K562 (cell line): ENCODE measurements at regions not wholly inside any gene's neighbourhood (a gene's known extent, or its start where the extent isn't known, plus 50 kb on each side); places are given as distances from the start of the nearest gene placed in this dataset.

Experiments used
- ATAC-seq: fragments of 200-7000 bp; cut with Tn5 transposase; 3 replicates; pipeline ENCODE4 v1.9.1; 2020; ENCODE audit warnings: moderate library complexity
- BruUV-seq: library from RNA; stranded (reverse); fragments of 400-500 nt; replicated peaks from 2 replicates; lab custom pipeline; 2021; lab: Mats Ljungman, UMichigan
- CTCF ChIA-PET: fragments of 300-600 bp; formaldehyde crosslinking; extraction: SDS; loops from one replicate; lab custom pipeline; 2021; ENCODE audit warnings: low intra/inter-chr PET ratio; lab: Yijun Ruan, JAX
- POLR2A ChIA-PET: fragments of 300-600, 350-650 bp; sonication (Branson Sonifier 250); formaldehyde crosslinking; extraction: SDS; loops from one replicate; lab custom pipeline; 2021; ENCODE audit warnings: antibody characterized with exemption, inconsistent platforms; lab: Yijun Ruan, JAX
- DNase-seq, 4 experiments: peaks; one replicate each; pipeline versions ENCODE4 v3.0.0 to v3.0.0-alpha.2; 2011 to 2018; ENCODE audit warnings: low spot score in 3 of 4, mixed read lengths in 3 of 4; ENCODE audit errors: extremely low read depth in 1 of 4
- FAIRE-seq: peaks from 2 replicates; lab custom pipeline; 2011; peaks lifted over from hg19 to GRCh38; lab: Jason Lieb, UNC
- H2AFZ ChIP-seq: 2 replicates; pipeline ENCODE4 v1.6.0; 2011; ENCODE audit warnings: low read depth, low read length, control low read depth, inconsistent platforms
- H3K27ac ChIP-seq: fragments of 200-600 bp; 3 replicates; pipeline ENCODE4 v1.8.0; 2011; ENCODE audit warnings: low read depth, mild to moderate bottlenecking, control low read depth, inconsistent platforms, low read length, moderate library complexity, mixed read lengths; ENCODE audit errors: extremely low read depth
- H3K27me3 ChIP-seq, 2 experiments: fragments of 300-600 bp in 1 of 2; 2 replicates in 1 of 2; 3 replicates in 1 of 2; pipeline versions ENCODE4 v1.6.0 to v1.8.0; 2011; ENCODE audit warnings: inconsistent platforms in 2 of 2, low read length in 2 of 2, mild to moderate bottlenecking in 1 of 2, mixed read lengths in 1 of 2, moderate library complexity in 1 of 2; ENCODE audit not compliant: control insufficient read depth in 2 of 2, insufficient read depth in 2 of 2
- H3K36me3 ChIP-seq: fragments of 300-600 bp; 3 replicates; pipeline ENCODE4 v1.8.0; 2011; ENCODE audit warnings: mild to moderate bottlenecking, low read length, inconsistent platforms; ENCODE audit not compliant: control insufficient read depth, insufficient read depth
- H3K4me1 ChIP-seq, 2 experiments: fragments of 200-600 bp in 1 of 2; replicated peaks in 1 of 2; 2 replicates in 1 of 2; 3 replicates in 1 of 2; pipeline versions ENCODE4 v1.5.1 to v1.8.0; 2011; ENCODE audit warnings: inconsistent platforms in 2 of 2, low read length in 2 of 2, mild to moderate bottlenecking in 1 of 2, mixed read lengths in 1 of 2, moderate library complexity in 1 of 2; ENCODE audit not compliant: control insufficient read depth in 2 of 2, insufficient read depth in 2 of 2
- H3K4me2 ChIP-seq: 2 replicates; pipeline ENCODE4 v1.6.1; 2011; ENCODE audit warnings: low read length, control low read depth, inconsistent platforms, mixed read lengths; ENCODE audit not compliant: insufficient read depth
- H3K4me3 ChIP-seq: fragments of 200-600 bp; sonication (generic), shearing (Covaris generic); 2 replicates; pipeline ENCODE4 v1.5.1; 2016; ENCODE audit warnings: control low read depth, inconsistent platforms
- H3K79me2 ChIP-seq: fragments of 200-600 bp; 3 replicates; pipeline ENCODE4 v1.8.0; 2011; ENCODE audit warnings: low read length, inconsistent platforms; ENCODE audit not compliant: control insufficient read depth, insufficient read depth
- H3K9ac ChIP-seq, 2 experiments: 2 replicates each; pipeline versions ENCODE4 v1.6.0 to v1.6.1; 2011; ENCODE audit warnings: low read depth in 2 of 2, low read length in 2 of 2, control low read depth in 1 of 2, inconsistent platforms in 1 of 2, mild to moderate bottlenecking in 1 of 2, mixed read lengths in 1 of 2; ENCODE audit not compliant: insufficient read depth in 1 of 2
- H3K9me1 ChIP-seq: one replicate; pipeline ENCODE4 v1.6.0; 2011; ENCODE audit warnings: inconsistent platforms, mild to moderate bottlenecking, low read length, moderate library complexity; ENCODE audit not compliant: control insufficient read depth, insufficient read depth
- H3K9me3 ChIP-seq: replicated peaks from 2 replicates; pipeline ENCODE4 v1.5.1; 2011; ENCODE audit warnings: low read depth, low read length, inconsistent platforms; ENCODE audit not compliant: control insufficient read depth, insufficient read depth
- H4K20me1 ChIP-seq: replicated peaks from 2 replicates; pipeline ENCODE4 v1.6.1; 2011; ENCODE audit warnings: low read length, inconsistent platforms, mixed read lengths; ENCODE audit not compliant: control insufficient read depth, insufficient read depth
- CHD2 ChIP-seq: IDR thresholded peaks from 2 replicates; pipeline ENCODE4 v1.6.1; 2011; ENCODE audit warnings: low read depth, low read length
- MED1 ChIP-seq: sonication (generic); formaldehyde crosslinking; IDR thresholded peaks from 2 replicates; pipeline ENCODE4 v1.8.1; 2023; ENCODE audit warnings: missing genetic modification reagents, borderline replicate concordance
- SMARCA5 ChIP-seq: fragments of 450-650 bp; IDR thresholded peaks from 2 replicates; pipeline ENCODE4 v1.6.1; 2016
- ZNF24 ChIP-seq: fragments of 450-650 bp; IDR thresholded peaks from 2 replicates; pipeline ENCODE4 v1.6.1; 2016
- WGBS: fragments of 100-300 bp; shearing (Covaris generic); methylation state at CpG from one replicate; pipeline ENCODE4 v1.1.6; 2016; ENCODE audit warnings: low coverage, mixed read lengths; ENCODE audit not compliant: insufficient coverage; ENCODE audit errors: missing lambda C conversion rate; 5-methylcytosine and 5-hydroxymethylcytosine counted together
- in situ Hi-C: fragments of 300-500 bp; cut with MboI; formaldehyde crosslinking; loops from 4 replicates; pipeline ENCODE4 v1.15.0; 2018; ENCODE audit warnings: inconsistent platforms, mixed read lengths
- intact Hi-C: fragments of 100-400 bp; cut with micrococcal nuclease; formaldehyde crosslinking; loops from 2 replicates; pipeline ENCODE4 v1.14.2; 2022
- TF ChIP-seq, protein P1 (sequence below): fragments of 250-450 bp; sonication (Bioruptor Pico); IDR thresholded peaks from 2 replicates; pipeline ENCODE4 v1.4.0; 2020; ENCODE audit warnings: mild to moderate bottlenecking, moderate library complexity, borderline replicate concordance

DNA sequence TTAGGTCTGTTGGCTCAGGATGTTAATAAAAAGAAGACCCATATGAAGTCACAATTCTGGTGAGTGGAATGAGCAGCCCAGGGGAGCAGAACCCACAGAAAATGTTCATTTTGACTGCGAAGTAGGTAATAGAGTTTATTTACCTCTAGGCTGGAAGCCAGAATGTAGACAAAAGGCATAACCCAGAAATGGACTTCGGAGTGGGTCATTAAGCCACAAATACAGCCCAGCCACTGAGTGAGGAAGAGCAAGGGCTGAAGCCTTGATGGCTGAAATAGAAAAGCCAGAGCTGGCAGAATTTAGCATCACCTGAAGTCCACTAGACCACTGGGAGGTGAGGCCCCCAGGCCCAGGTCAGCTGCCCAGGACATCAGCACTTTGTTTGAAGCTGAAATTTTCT, 168.0 kb downstream of the NXNL2 start:
- intact Hi-C loops, result no loop called here
- no peaks in the 10 kb centered on the region; a peak in 1 of 5 replicates for H3K4me1 ChIP-seq
- H3K9me3 ChIP-seq, result no peaks in the 10 kb centered on the region
- H3K4me3 ChIP-seq, result no peak overlapping the region
- no peaks in the 10 kb centered on the region for H3K9me1 ChIP-seq
- no TSS peak for BruUV-seq
- no peak overlapping the region for H2AFZ ChIP-seq
- no peaks in the 10 kb centered on the region for H3K36me3 ChIP-seq
- 0% methylated on average over 1 of the region's 2 CpGs for WGBS
- ATAC-seq (no peak), DNase-seq (no peak), FAIRE-seq (no peak)
- in situ Hi-C loops, result no loop called here
- no peaks in the 10 kb centered on the region for H4K20me1 ChIP-seq
- no peak overlapping the region for H3K4me2 ChIP-seq
- CTCF ChIA-PET, result no interaction called here
- no peak overlapping the region for H3K9ac ChIP-seq
- no peaks in the 10 kb centered on the region; a peak in 1 of 5 replicates for H3K27me3 ChIP-seq
- H3K79me2 ChIP-seq, result no peaks in the 10 kb centered on the region
- H3K27ac ChIP-seq, result no peak overlapping the region
- TF ChIP-seq, protein P1, sequence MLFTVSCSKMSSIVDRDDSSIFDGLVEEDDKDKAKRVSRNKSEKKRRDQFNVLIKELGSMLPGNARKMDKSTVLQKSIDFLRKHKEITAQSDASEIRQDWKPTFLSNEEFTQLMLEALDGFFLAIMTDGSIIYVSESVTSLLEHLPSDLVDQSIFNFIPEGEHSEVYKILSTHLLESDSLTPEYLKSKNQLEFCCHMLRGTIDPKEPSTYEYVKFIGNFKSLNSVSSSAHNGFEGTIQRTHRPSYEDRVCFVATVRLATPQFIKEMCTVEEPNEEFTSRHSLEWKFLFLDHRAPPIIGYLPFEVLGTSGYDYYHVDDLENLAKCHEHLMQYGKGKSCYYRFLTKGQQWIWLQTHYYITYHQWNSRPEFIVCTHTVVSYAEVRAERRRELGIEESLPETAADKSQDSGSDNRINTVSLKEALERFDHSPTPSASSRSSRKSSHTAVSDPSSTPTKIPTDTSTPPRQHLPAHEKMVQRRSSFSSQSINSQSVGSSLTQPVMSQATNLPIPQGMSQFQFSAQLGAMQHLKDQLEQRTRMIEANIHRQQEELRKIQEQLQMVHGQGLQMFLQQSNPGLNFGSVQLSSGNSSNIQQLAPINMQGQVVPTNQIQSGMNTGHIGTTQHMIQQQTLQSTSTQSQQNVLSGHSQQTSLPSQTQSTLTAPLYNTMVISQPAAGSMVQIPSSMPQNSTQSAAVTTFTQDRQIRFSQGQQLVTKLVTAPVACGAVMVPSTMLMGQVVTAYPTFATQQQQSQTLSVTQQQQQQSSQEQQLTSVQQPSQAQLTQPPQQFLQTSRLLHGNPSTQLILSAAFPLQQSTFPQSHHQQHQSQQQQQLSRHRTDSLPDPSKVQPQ, result no peak
- TF ChIP-seq SMARCA5 (no peak), MED1 (CRISPR knock-in tag) (no peak), CHD2 (no peak), ZNF24 (no peak)
- POLR2A ChIA-PET, result no interaction called here
